Caco-2 (cell line): ENCODE measurements at regions not wholly inside any gene's neighbourhood (a gene's known extent, or its start where the extent isn't known, plus 50 kb on each side); places are given as distances from the start of the nearest gene placed in this dataset.

Experiments used
- BruUV-seq: library from RNA; stranded (reverse); fragments of 400-500 nt; replicated peaks from 2 replicates; lab custom pipeline; 2021; lab: Mats Ljungman, UMichigan
- CTCF ChIA-PET: fragments of 300-600 bp; sonication (Branson Sonifier 250); formaldehyde crosslinking; loops from one replicate; lab custom pipeline; 2022; ENCODE audit warnings: antibody characterized with exemption; lab: Charles Lee
- POLR2A ChIA-PET: fragments of 300-600 bp; sonication (Branson Sonifier 250); formaldehyde crosslinking; loops from one replicate; lab custom pipeline; 2022; ENCODE audit warnings: antibody characterized with exemption; lab: Charles Lee
- DNase-seq, 2 experiments: peaks; one replicate each; pipeline versions ENCODE4 v3.0.0 to v3.0.0-alpha.2; 2020 to 2022
- H3K27me3 ChIP-seq: replicated peaks from 2 replicates; pipeline ENCODE4 v1.6.0; 2011; ENCODE audit warnings: low read length; ENCODE audit not compliant: control insufficient read depth, insufficient read depth
- H3K36me3 ChIP-seq: 2 replicates; pipeline ENCODE4 v1.5.1; 2011; ENCODE audit warnings: low read length; ENCODE audit not compliant: control insufficient read depth, insufficient read depth
- H3K4me1 ChIP-seq: fragments of 250-450 bp; sonication (Bioruptor Pico); 2 replicates; pipeline ENCODE4 v1.5.1; 2020; ENCODE audit warnings: mild to moderate bottlenecking
- H3K4me3 ChIP-seq: 2 replicates; pipeline ENCODE4 v1.5.1; 2011; ENCODE audit warnings: low read depth, mild to moderate bottlenecking, control low read depth, low read length
- H3K9me3 ChIP-seq: fragments of 250-450 bp; sonication (Bioruptor Pico); 2 replicates; pipeline ENCODE4 v1.5.1; 2020; ENCODE audit warnings: mild to moderate bottlenecking, moderate library complexity
- H3K27ac Mint-ChIP-seq: one replicate; pipeline ENCODE4 v1.8.0; 2022; ENCODE audit warnings: mixed read lengths; ENCODE audit not compliant: unreplicated experiment
- H3K27me3 Mint-ChIP-seq: one replicate; pipeline ENCODE4 v1.8.0; 2022; ENCODE audit warnings: mixed read lengths; ENCODE audit not compliant: insufficient read depth, unreplicated experiment
- H3K36me3 Mint-ChIP-seq: one replicate; pipeline ENCODE4 v1.8.0; 2022; ENCODE audit warnings: mild to moderate bottlenecking, mixed read lengths; ENCODE audit not compliant: insufficient read depth, unreplicated experiment
- H3K4me1 Mint-ChIP-seq: one replicate; pipeline ENCODE4 v1.8.0; 2022; ENCODE audit warnings: low read depth, mixed read lengths; ENCODE audit not compliant: unreplicated experiment
- H3K4me3 Mint-ChIP-seq: one replicate; pipeline ENCODE4 v1.8.0; 2022; ENCODE audit warnings: mild to moderate bottlenecking, moderate library complexity, mixed read lengths; ENCODE audit not compliant: unreplicated experiment
- H3K9me3 Mint-ChIP-seq: one replicate; pipeline ENCODE4 v1.8.0; 2022; ENCODE audit warnings: mixed read lengths; ENCODE audit not compliant: unreplicated experiment
- intact Hi-C: fragments of 100-400 bp; cut with micrococcal nuclease; formaldehyde crosslinking; loops from one replicate; pipeline ENCODE4 v1.10.0; 2022; ENCODE audit not compliant: unreplicated experiment
- TF ChIP-seq, protein P1 (sequence below), 2 experiments: fragments of 200-600 bp in 1 of 2; IDR thresholded peaks; 1 replicate in 1 of 2; 2 replicates in 1 of 2; pipeline versions ENCODE4 v1.5.1 to v1.8.0; 2011 to 2022; ENCODE audit warnings: antibody characterized with exemption in 1 of 2, control low read depth in 1 of 2, inconsistent platforms in 1 of 2, low read depth in 1 of 2, low read length in 1 of 2, mild to moderate bottlenecking in 1 of 2, moderate library complexity in 1 of 2; ENCODE audit not compliant: insufficient read depth in 1 of 2, severe bottlenecking in 1 of 2, unreplicated experiment in 1 of 2

GRCh38 chr13:22235285-22235949 is 564.5 kb downstream of the FGF9 start:
- POLR2A ChIA-PET, result no interaction called here
- Histone ChIP-seq H3K4me3 (no peak overlapping the region), H3K4me1 (no peaks in the 10 kb centered on the region), H3K36me3 (no peaks in the 10 kb centered on the region), H3K9me3 (no peaks in the 10 kb centered on the region), H3K27me3 (no peaks in the 10 kb centered on the region)
- Mint-ChIP-seq H3K36me3 (no peaks in the 10 kb centered on the region), H3K27me3 (no peaks in the 10 kb centered on the region), H3K4me3 (no peak overlapping the region), H3K4me1 (no peaks in the 10 kb centered on the region), H3K9me3 (no peaks in the 10 kb centered on the region), H3K27ac (no peak overlapping the region)
- intact Hi-C loops, result no loop called here
- TF ChIP-seq, protein P1, sequence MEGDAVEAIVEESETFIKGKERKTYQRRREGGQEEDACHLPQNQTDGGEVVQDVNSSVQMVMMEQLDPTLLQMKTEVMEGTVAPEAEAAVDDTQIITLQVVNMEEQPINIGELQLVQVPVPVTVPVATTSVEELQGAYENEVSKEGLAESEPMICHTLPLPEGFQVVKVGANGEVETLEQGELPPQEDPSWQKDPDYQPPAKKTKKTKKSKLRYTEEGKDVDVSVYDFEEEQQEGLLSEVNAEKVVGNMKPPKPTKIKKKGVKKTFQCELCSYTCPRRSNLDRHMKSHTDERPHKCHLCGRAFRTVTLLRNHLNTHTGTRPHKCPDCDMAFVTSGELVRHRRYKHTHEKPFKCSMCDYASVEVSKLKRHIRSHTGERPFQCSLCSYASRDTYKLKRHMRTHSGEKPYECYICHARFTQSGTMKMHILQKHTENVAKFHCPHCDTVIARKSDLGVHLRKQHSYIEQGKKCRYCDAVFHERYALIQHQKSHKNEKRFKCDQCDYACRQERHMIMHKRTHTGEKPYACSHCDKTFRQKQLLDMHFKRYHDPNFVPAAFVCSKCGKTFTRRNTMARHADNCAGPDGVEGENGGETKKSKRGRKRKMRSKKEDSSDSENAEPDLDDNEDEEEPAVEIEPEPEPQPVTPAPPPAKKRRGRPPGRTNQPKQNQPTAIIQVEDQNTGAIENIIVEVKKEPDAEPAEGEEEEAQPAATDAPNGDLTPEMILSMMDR (IDR thresholded peaks at IDR 0.05; ENCODE audit: insufficient read depth in 1 of 2, low read depth in 1 of 2, low read length in 1 of 2, severe bottlenecking in 1 of 2, unreplicated experiment in 1 of 2), result no peak
- DNase-seq, result no peak
- BruUV-seq, result no TSS peak
- CTCF ChIA-PET, result no interaction called here

- Mint-ChIP-seq H3K27ac (no peak overlapping the region), H3K9me3 (no peaks in the 10 kb centered on the region), H3K4me3 (no peak overlapping the region), H3K4me1 (no peaks in the 10 kb centered on the region), H3K36me3 (no peaks in the 10 kb centered on the region), H3K27me3 (no peaks in the 10 kb centered on the region)
- Histone ChIP-seq H3K36me3 (no peaks in the 10 kb centered on the region), H3K27me3 (no peaks in the 10 kb centered on the region), H3K4me3 (no peak overlapping the region), H3K4me1 (no peaks in the 10 kb centered on the region), H3K9me3 (no peaks in the 10 kb centered on the region)
- POLR2A ChIA-PET, result no interaction called here
- no peak for DNase-seq
- TF ChIP-seq, protein P1 (IDR thresholded peaks at IDR 0.05; ENCODE audit: insufficient read depth in 1 of 2, low read depth in 1 of 2, low read length in 1 of 2, severe bottlenecking in 1 of 2, unreplicated experiment in 1 of 2), result no peak
- intact Hi-C loops, result no loop called here
- CTCF ChIA-PET, result no interaction called here
- BruUV-seq, result no TSS peak
Measured at GRCh38 chr13:22235950-22236290, 565.0 kb downstream of the FGF9 start.

DNA sequence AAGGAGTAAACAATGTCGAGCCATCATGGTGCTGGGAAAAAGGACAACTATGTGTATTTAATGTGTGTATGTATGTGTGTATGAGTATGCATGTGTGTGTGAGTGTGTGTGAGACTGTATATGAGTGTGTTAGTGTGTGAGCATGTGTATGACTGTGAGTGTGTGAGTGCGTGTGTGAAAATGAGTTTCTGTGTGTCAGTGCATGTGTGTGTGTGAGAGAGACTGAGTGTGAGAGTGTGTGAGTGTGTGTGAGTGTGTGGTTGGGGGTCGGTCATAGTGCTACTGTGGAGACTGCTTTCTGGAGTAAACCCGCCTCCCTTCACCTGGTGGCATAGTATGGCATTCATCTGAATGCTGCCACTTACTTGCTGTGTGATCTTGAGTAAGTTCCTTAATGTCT is 567.4 kb downstream of the FGF9 start:
- CTCF ChIA-PET, result no interaction called here

More for the DNA sequence above, 567.4 kb downstream of the FGF9 start:
- H3K4me3 ChIP-seq, result no peak overlapping the region
- no peak for DNase-seq
- Mint-ChIP-seq H3K4me1 (no peaks in the 10 kb centered on the region), H3K36me3 (no peaks in the 10 kb centered on the region), H3K4me3 (no peak overlapping the region), H3K9me3 (no peaks in the 10 kb centered on the region), H3K27ac (no peak overlapping the region), H3K27me3 (peaks cover 3% of the 10 kb centered on the region)
- no peaks in the 10 kb centered on the region for H3K9me3 ChIP-seq
- TF ChIP-seq, protein P1 (IDR thresholded peaks at IDR 0.05; ENCODE audit: insufficient read depth in 1 of 2, low read depth in 1 of 2, low read length in 1 of 2, severe bottlenecking in 1 of 2, unreplicated experiment in 1 of 2), result no peak
- no peaks in the 10 kb centered on the region for H3K36me3 ChIP-seq
- no peaks in the 10 kb centered on the region for H3K4me1 ChIP-seq
- POLR2A ChIA-PET, result no interaction called here
- intact Hi-C loops, result no loop called here
- no TSS peak for BruUV-seq
- no peaks in the 10 kb centered on the region for H3K27me3 ChIP-seq
